ENCODE measurements at regions not wholly inside any gene's neighbourhood (a gene's known extent, or its start where the extent isn't known, plus 50 kb on each side); places are given as distances from the start of the nearest gene placed in this dataset.
A peak's percentile ranks its signal among the peaks of the same experiment; 100 is the strongest.

DNA sequence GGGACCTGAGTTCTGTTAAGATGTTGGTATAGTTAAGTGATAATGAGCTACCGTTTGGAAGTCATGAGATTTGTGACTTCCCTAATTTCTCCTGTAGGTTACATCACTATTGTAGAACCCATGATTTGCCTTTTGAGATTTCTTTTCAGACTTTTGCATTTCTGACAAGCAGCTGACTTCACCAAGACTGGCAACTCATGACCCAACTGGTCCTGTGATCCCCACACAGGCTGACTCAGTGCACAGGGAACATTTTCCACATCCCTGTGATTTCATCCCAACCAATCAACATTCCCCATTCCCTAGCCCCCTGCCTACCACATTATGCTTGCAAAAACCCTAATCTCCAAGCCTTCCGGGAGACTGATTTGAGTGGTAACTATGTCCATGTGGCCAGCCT, 242.1 kb upstream of the PDZRN3 start:
- no peak overlapping the region for H3K4me3 ChIP-seq (ENCODE audit: low read depth, low read length)
- TF ChIP-seq, protein P1, sequence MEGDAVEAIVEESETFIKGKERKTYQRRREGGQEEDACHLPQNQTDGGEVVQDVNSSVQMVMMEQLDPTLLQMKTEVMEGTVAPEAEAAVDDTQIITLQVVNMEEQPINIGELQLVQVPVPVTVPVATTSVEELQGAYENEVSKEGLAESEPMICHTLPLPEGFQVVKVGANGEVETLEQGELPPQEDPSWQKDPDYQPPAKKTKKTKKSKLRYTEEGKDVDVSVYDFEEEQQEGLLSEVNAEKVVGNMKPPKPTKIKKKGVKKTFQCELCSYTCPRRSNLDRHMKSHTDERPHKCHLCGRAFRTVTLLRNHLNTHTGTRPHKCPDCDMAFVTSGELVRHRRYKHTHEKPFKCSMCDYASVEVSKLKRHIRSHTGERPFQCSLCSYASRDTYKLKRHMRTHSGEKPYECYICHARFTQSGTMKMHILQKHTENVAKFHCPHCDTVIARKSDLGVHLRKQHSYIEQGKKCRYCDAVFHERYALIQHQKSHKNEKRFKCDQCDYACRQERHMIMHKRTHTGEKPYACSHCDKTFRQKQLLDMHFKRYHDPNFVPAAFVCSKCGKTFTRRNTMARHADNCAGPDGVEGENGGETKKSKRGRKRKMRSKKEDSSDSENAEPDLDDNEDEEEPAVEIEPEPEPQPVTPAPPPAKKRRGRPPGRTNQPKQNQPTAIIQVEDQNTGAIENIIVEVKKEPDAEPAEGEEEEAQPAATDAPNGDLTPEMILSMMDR (IDR thresholded peaks at IDR 0.05; ENCODE audit: insufficient read depth, low read length): no peak
- DNase-seq (ENCODE audit: low read depth): no peak

DNA sequence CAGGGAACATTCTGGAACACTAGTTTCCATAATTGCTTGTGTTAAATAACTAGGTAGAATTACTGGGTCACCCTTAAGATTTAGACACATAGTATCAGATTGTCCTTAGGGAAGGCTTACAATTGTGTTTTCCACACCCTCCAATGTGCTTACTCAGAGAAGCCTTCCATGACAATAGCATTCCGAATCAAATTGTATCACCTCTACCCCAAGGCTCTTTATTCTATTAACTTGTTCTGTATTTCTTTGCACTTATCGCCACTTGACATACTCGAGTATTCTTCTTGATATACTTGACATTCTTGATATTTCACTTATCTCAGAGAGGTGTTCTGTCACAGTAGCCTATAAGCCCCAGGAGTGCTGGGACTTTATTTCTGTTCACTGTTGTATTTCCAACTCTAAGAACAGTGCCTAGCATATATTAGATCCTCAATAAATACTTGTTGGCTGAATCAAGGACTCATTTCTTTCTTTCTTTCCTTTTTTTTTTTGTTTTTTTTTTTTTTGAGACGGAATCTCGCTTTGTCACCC, 238.9 kb upstream of the PDZRN3 start:
- TF ChIP-seq, protein P1 (IDR thresholded peaks at IDR 0.05; ENCODE audit: insufficient read depth, low read length): no peak
- DNase-seq (ENCODE audit: low read depth): no peak
- no peak overlapping the region for H3K4me3 ChIP-seq (ENCODE audit: low read depth, low read length)

DNA sequence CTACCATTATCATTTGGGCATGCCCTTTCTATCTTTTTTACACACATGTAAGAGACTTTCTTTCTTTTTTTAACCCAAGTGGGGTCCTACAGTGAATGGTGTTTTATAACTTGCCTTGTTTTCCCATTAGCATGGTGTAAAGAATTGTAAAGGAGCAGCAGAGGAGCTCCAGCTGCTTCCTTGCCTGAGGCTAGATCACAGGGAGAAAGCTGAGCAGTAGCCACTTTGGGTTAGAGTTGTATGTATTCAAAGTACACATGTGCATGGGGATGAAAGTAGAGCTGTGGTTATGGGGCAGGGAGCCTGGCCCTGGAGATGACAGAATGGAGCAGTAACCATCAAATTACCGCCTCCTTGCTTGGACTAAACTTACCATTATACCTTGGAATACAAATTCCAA, 231.1 kb upstream of the PDZRN3 start:
- H3K4me3 ChIP-seq (ENCODE audit: low read depth, low read length): no peak overlapping the region
- TF ChIP-seq, protein P1 (IDR thresholded peaks at IDR 0.05; ENCODE audit: insufficient read depth, low read length): no peak
- DNase-seq (ENCODE audit: low read depth): no peak

DNA sequence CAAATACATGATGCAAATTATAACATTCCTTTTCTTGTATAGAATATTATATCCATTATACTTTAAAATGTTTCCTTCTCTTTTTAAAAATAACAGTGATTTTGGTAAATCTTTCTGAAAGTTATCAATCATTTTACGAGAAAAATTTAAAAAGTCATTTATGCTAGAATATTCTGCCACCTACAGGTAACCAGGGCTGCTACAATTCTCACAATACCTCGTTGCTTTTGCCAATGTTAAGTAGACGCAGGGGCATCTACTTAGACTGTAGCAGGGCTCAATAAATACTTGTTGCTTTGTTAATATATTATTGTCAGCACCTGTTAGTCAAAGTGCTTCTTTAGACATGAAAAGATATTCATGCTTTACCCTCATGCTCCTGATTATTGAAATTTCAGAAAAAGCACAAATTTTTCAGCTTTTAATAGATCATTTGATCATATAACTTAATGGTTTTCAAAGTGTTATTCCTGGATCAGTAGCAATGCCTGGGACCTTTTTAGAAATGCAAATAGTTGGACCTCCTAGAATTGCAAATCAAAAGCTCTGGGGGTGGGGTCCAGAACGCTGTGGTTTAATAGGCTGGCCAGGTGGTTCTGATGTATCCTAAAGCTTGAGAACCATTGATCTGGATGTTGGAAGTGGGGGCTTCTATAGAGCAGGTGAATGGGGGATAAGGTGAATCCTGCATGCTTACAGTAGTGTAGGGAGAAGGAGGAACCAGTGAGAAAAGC, 223.6 kb upstream of the PDZRN3 start:
- no peak overlapping the region for H3K4me3 ChIP-seq (ENCODE audit: low read depth, low read length)
- peak; percentile 68 for DNase-seq (ENCODE audit: low read depth)
- TF ChIP-seq, protein P1 (IDR thresholded peaks at IDR 0.05; ENCODE audit: insufficient read depth, low read length): peak; percentile 83

DNA sequence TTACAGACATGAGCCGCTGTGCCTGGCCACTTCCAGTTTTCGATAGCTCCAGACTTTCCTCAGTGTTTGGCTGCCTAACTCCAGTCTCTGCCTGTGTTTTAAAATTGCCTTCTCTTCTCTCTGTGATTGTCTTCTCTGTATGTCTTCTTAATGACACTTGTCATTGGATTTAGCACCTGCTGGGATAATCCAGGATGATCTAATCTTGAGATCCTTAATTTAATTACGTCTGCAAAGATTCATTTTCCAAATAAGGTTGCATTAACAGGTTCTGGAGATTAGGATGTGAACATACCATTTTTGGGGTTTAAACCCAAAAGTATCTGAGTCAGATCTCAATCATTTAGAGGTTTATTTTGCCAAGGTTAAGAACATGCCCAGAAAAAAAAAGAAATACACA, 222.2 kb upstream of the PDZRN3 start:
- no peak for DNase-seq (ENCODE audit: low read depth)
- TF ChIP-seq, protein P1 (IDR thresholded peaks at IDR 0.05; ENCODE audit: insufficient read depth, low read length): no peak
- no peak overlapping the region for H3K4me3 ChIP-seq (ENCODE audit: low read depth, low read length)

DNA sequence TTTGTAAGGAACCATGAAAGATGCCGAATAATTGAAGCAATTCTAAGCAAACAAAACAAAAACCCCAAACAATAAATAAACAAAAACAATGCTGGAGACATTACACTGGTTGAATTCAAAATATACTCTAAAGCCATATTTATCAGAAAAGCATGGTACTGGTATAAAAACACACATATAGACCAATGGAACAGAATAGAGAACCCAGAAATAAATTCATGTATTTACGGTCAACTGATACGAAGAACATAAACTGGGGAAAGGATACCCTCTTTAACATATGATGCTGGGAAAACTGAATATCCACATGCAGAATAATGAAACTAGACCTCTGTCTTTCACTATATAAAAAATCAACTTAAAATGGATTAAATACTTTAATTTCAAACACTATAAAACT, 214.3 kb upstream of the PDZRN3 start:
- TF ChIP-seq, protein P1 (IDR thresholded peaks at IDR 0.05; ENCODE audit: insufficient read depth, low read length): no peak
- H3K4me3 ChIP-seq (ENCODE audit: low read depth, low read length): no peak overlapping the region
- DNase-seq (ENCODE audit: low read depth): no peak
